CD8-positive, alpha-beta memory T cell (primary cell): ENCODE measurements at regions not wholly inside any gene's neighbourhood (a gene's known extent, or its start where the extent isn't known, plus 50 kb on each side); places are given as distances from the start of the nearest gene placed in this dataset.

Experiments
- CTCF ChIA-PET: fragments of 350-600 bp; sonication (Branson Sonifier 250); formaldehyde crosslinking; loops from one replicate; lab custom pipeline; 2021; ENCODE audit warnings: antibody characterized with exemption; lab: Charles Lee
- POLR2A ChIA-PET: fragments of 350-600 bp; sonication (Branson Sonifier 250); formaldehyde crosslinking; loops from one replicate; lab custom pipeline; 2021; ENCODE audit warnings: antibody characterized with exemption; lab: Charles Lee
- DNase-seq, 5 donors: peaks; one replicate each; pipeline versions ENCODE4 v3.0.0 to v3.0.0-alpha.2; 2020 to 2022; ENCODE audit warnings: mixed read lengths in 1 of 5
- H3K27ac ChIP-seq: one replicate; pipeline ENCODE4 v1.7.0; 2013; ENCODE audit warnings: low read depth, mild to moderate bottlenecking, low read length, moderate library complexity
- H3K27me3 ChIP-seq: 2 replicates; pipeline ENCODE4 v1.7.0; 2013; ENCODE audit warnings: low read length, mild to moderate bottlenecking; ENCODE audit not compliant: insufficient read depth, poor library complexity, severe bottlenecking
- H3K36me3 ChIP-seq: 2 replicates; pipeline ENCODE4 v1.7.0; 2013; ENCODE audit warnings: mild to moderate bottlenecking, low read length, moderate library complexity; ENCODE audit not compliant: insufficient read depth
- H3K4me1 ChIP-seq: 2 replicates; pipeline ENCODE4 v1.7.0; 2013; ENCODE audit warnings: mild to moderate bottlenecking, low read length, moderate library complexity; ENCODE audit not compliant: insufficient read depth
- H3K4me3 ChIP-seq: 2 replicates; pipeline ENCODE4 v1.7.0; 2013; ENCODE audit warnings: mild to moderate bottlenecking, low read length
- H3K9me3 ChIP-seq: 2 replicates; pipeline ENCODE4 v1.7.0; 2013; ENCODE audit warnings: mild to moderate bottlenecking, low read length
- H3K27ac Mint-ChIP-seq, 8 donors: one replicate each; pipeline ENCODE4 v1.8.0; 2020 to 2021; ENCODE audit warnings: mixed read lengths in 8 of 8, mild to moderate bottlenecking in 6 of 8, inconsistent platforms in 3 of 8, moderate library complexity in 3 of 8
- H3K27me3 Mint-ChIP-seq, 2 donors: one replicate each; pipeline ENCODE4 v1.8.0; 2020 to 2021; ENCODE audit warnings: mixed read lengths in 2 of 2, mild to moderate bottlenecking in 1 of 2, moderate library complexity in 1 of 2
- H3K36me3 Mint-ChIP-seq, 3 donors: one replicate each; pipeline ENCODE4 v1.8.0; 2020 to 2021; ENCODE audit warnings: mixed read lengths in 3 of 3, inconsistent platforms in 1 of 3, mild to moderate bottlenecking in 1 of 3
- H3K4me1 Mint-ChIP-seq, 3 donors: one replicate each; pipeline ENCODE4 v1.8.0; 2020 to 2021; ENCODE audit warnings: mixed read lengths in 3 of 3, inconsistent platforms in 1 of 3, mild to moderate bottlenecking in 1 of 3
- H3K4me3 Mint-ChIP-seq, 7 donors: one replicate each; pipeline ENCODE4 v1.8.0; 2020 to 2021; ENCODE audit warnings: mixed read lengths in 7 of 7, mild to moderate bottlenecking in 6 of 7, moderate library complexity in 4 of 7, inconsistent platforms in 2 of 7
- H3K9me3 Mint-ChIP-seq, 5 donors: one replicate each; pipeline ENCODE4 v1.8.0; 2020 to 2022; ENCODE audit warnings: mixed read lengths in 5 of 5, mild to moderate bottlenecking in 3 of 5, moderate library complexity in 2 of 5, inconsistent platforms in 1 of 5

GRCh38 chr13:103224804-103225203 lies 158.6 kb upstream of the SLC10A2 start:
- H3K36me3 ChIP-seq = no peaks in the 10 kb centered on the region
- ChIA-PET POLR2A (no interaction called here), CTCF (no interaction called here)
- H3K27me3 Mint-ChIP-seq = no peaks in the 10 kb centered on the region
- no peaks in the 10 kb centered on the region for H3K36me3 Mint-ChIP-seq
- no peaks in the 10 kb centered on the region for H3K4me1 ChIP-seq
- no peak overlapping the region for H3K4me3 ChIP-seq
- peaks cover 0 to 6% (median 3%) of the 10 kb centered on the region in 5 donors for H3K9me3 Mint-ChIP-seq
- no peak overlapping the region for H3K27ac ChIP-seq
- no peaks in the 10 kb centered on the region for H3K27me3 ChIP-seq
- no peak overlapping the region for H3K4me3 Mint-ChIP-seq
- no peaks in the 10 kb centered on the region for H3K4me1 Mint-ChIP-seq
- H3K9me3 ChIP-seq = no peaks in the 10 kb centered on the region
- no peak for DNase-seq
- no peak overlapping the region for H3K27ac Mint-ChIP-seq

GRCh38 chr13:103222683-103223082 lies 156.5 kb upstream of the SLC10A2 start:
- DNase-seq = no peak
- CTCF ChIA-PET = no interaction called here
- H3K9me3 Mint-ChIP-seq = peaks cover 0 to 5% (median 0%) of the 10 kb centered on the region in 5 donors
- Histone ChIP-seq H3K27ac (no peak overlapping the region), H3K4me1 (no peaks in the 10 kb centered on the region), H3K4me3 (no peak overlapping the region), H3K27me3 (no peaks in the 10 kb centered on the region), H3K36me3 (no peaks in the 10 kb centered on the region), H3K9me3 (no peaks in the 10 kb centered on the region)
- no peak overlapping the region for H3K4me3 Mint-ChIP-seq
- H3K27ac Mint-ChIP-seq = no peak overlapping the region
- H3K36me3 Mint-ChIP-seq = no peaks in the 10 kb centered on the region
- no peaks in the 10 kb centered on the region for H3K4me1 Mint-ChIP-seq
- POLR2A ChIA-PET = no interaction called here
- H3K27me3 Mint-ChIP-seq = no peaks in the 10 kb centered on the region

GRCh38 chr13:103218253-103218652 lies 152.0 kb upstream of the SLC10A2 start:
- Histone ChIP-seq H3K4me3 (no peak overlapping the region), H3K27me3 (no peaks in the 10 kb centered on the region), H3K27ac (no peak overlapping the region), H3K4me1 (no peaks in the 10 kb centered on the region), H3K36me3 (no peaks in the 10 kb centered on the region), H3K9me3 (no peaks in the 10 kb centered on the region)
- Mint-ChIP-seq H3K36me3 (no peaks in the 10 kb centered on the region), H3K27me3 (no peaks in the 10 kb centered on the region), H3K9me3 (peaks cover 0 to 9% (median 0%) of the 10 kb centered on the region in 5 donors), H3K4me3 (no peak overlapping the region), H3K27ac (no peak overlapping the region), H3K4me1 (no peaks in the 10 kb centered on the region)
- DNase-seq = no peak
- CTCF ChIA-PET = no interaction called here
- POLR2A ChIA-PET = no interaction called here

GRCh38 chr13:103213152-103213551 lies 146.9 kb upstream of the SLC10A2 start:
- POLR2A ChIA-PET = no interaction called here
- Mint-ChIP-seq H3K4me3 (no peak overlapping the region), H3K27me3 (no peaks in the 10 kb centered on the region), H3K9me3 (peaks cover 0 to 4% (median 1%) of the 10 kb centered on the region in 5 donors), H3K4me1 (no peaks in the 10 kb centered on the region), H3K27ac (no peak overlapping the region), H3K36me3 (no peaks in the 10 kb centered on the region)
- Histone ChIP-seq H3K4me3 (no peak overlapping the region), H3K9me3 (no peaks in the 10 kb centered on the region), H3K36me3 (no peaks in the 10 kb centered on the region), H3K27me3 (no peaks in the 10 kb centered on the region), H3K27ac (no peak overlapping the region), H3K4me1 (no peaks in the 10 kb centered on the region)
- CTCF ChIA-PET = no interaction called here
- DNase-seq = no peak

DNA sequence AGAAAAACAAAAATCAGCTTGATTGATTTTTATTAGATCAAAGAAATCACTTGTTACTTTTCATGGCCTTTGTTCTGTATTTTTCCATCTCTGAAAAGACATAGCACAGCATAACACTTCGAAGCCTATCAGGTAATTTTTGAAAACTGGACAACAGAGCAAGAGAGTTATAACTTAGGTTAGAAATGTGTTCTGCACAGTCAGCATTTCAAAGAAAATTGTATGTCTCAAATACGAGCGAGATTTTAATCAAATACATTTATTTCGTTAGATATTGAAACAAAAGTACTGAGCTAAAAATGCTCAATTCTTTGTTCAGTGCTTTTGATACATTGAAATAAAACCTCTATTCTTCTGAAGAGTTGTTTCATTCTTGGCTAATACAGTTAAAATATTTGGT lies 144.1 kb upstream of the SLC10A2 start:
- no peak overlapping the region for H3K27ac ChIP-seq
- H3K4me3 ChIP-seq = no peak overlapping the region
- H3K36me3 ChIP-seq = no peaks in the 10 kb centered on the region
- Mint-ChIP-seq H3K27me3 (no peaks in the 10 kb centered on the region), H3K36me3 (no peaks in the 10 kb centered on the region), H3K27ac (no peak overlapping the region), H3K4me3 (no peak overlapping the region), H3K4me1 (no peaks in the 10 kb centered on the region), H3K9me3 (peaks cover 0 to 1% (median 0%) of the 10 kb centered on the region in 5 donors)
- no peak for DNase-seq
- CTCF ChIA-PET = no interaction called here
- H3K4me1 ChIP-seq = no peaks in the 10 kb centered on the region
- no peaks in the 10 kb centered on the region for H3K27me3 ChIP-seq
- POLR2A ChIA-PET = no interaction called here
- no peaks in the 10 kb centered on the region for H3K9me3 ChIP-seq

- Mint-ChIP-seq H3K4me3 (no peak overlapping the region), H3K27ac (no peak overlapping the region), H3K4me1 (no peaks in the 10 kb centered on the region), H3K36me3 (no peaks in the 10 kb centered on the region), H3K27me3 (no peaks in the 10 kb centered on the region), H3K9me3 (peaks cover 0 to 11% (median 4%) of the 10 kb centered on the region in 5 donors)
- Histone ChIP-seq H3K9me3 (no peaks in the 10 kb centered on the region), H3K27me3 (no peaks in the 10 kb centered on the region), H3K36me3 (no peaks in the 10 kb centered on the region), H3K27ac (no peak overlapping the region), H3K4me1 (no peaks in the 10 kb centered on the region), H3K4me3 (no peak overlapping the region)
- CTCF ChIA-PET = no interaction called here
- DNase-seq = no peak
- POLR2A ChIA-PET = no interaction called here
These were observed 137.6 kb upstream of the SLC10A2 start for GRCh38 chr13:103203735-103204330.

DNA sequence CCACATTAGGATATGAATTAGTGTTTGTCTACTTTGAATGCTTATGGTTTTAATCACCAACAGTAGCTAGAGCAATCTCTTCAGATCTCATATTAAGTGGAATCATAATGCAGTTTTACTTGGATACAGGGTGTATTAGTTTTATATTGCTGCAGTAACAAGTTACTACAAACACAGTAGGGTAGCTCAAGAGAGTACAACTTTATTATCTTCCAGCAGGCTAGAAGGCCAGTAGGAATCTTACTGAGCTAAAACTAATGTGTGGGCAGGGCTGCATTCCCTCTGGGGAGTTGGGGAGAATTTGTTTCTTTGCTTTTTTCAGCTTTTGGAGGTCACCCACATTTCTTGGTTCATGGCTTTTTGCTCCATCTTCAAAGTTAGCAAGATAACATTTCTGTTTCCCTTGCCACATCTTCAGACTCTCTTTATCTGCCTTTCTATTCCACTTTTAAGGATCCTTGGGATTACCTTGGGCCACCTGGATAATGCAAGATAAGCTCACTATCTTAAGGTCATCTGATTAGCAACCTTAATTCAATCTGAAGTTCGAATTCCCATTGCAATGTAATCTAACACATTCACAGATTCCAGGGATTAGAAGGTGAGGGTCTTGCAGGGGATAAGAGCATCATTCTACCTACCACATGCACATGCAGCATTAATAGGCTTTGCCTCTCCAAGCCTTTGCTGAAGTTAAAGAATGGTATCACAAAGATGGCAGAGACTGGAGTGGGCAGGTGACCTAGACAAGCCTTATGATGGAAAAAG lies 134.1 kb upstream of the SLC10A2 start:
- H3K36me3 ChIP-seq = no peaks in the 10 kb centered on the region

GRCh38 chr13:103199380-103200088 lies 133.3 kb upstream of the SLC10A2 start:
- DNase-seq = no peak
- Mint-ChIP-seq H3K27ac (no peak overlapping the region), H3K36me3 (no peaks in the 10 kb centered on the region), H3K9me3 (peaks cover 0 to 11% (median 3%) of the 10 kb centered on the region in 5 donors), H3K4me1 (no peaks in the 10 kb centered on the region), H3K4me3 (no peak overlapping the region), H3K27me3 (peaks cover 0 to 1% of the 10 kb centered on the region in 2 donors)
- Histone ChIP-seq H3K4me3 (no peak overlapping the region), H3K27me3 (no peaks in the 10 kb centered on the region), H3K4me1 (no peaks in the 10 kb centered on the region), H3K9me3 (no peaks in the 10 kb centered on the region), H3K27ac (no peak overlapping the region), H3K36me3 (no peaks in the 10 kb centered on the region)
- ChIA-PET POLR2A (no interaction called here), CTCF (no interaction called here)

More for the DNA sequence above, 134.1 kb upstream of the SLC10A2 start:
- no peak for DNase-seq
- H3K4me1 Mint-ChIP-seq = no peaks in the 10 kb centered on the region
- H3K4me3 ChIP-seq = no peak overlapping the region
- no peak overlapping the region for H3K27ac Mint-ChIP-seq
- POLR2A ChIA-PET = no interaction called here
- no peaks in the 10 kb centered on the region for H3K27me3 ChIP-seq
- peaks cover 0 to 1% of the 10 kb centered on the region in 2 donors for H3K27me3 Mint-ChIP-seq
- no peak overlapping the region for H3K27ac ChIP-seq
- no peaks in the 10 kb centered on the region for H3K36me3 Mint-ChIP-seq
- CTCF ChIA-PET = no interaction called here
- H3K9me3 ChIP-seq = no peaks in the 10 kb centered on the region
- H3K4me1 ChIP-seq = no peaks in the 10 kb centered on the region
- no peak overlapping the region for H3K4me3 Mint-ChIP-seq
- peaks cover 0 to 11% (median 3%) of the 10 kb centered on the region in 5 donors for H3K9me3 Mint-ChIP-seq
